ENCODE measurements at regions not wholly inside any gene's neighbourhood (a gene's known extent, or its start where the extent isn't known, plus 50 kb on each side); places are given as distances from the start of the nearest gene placed in this dataset.

DNA sequence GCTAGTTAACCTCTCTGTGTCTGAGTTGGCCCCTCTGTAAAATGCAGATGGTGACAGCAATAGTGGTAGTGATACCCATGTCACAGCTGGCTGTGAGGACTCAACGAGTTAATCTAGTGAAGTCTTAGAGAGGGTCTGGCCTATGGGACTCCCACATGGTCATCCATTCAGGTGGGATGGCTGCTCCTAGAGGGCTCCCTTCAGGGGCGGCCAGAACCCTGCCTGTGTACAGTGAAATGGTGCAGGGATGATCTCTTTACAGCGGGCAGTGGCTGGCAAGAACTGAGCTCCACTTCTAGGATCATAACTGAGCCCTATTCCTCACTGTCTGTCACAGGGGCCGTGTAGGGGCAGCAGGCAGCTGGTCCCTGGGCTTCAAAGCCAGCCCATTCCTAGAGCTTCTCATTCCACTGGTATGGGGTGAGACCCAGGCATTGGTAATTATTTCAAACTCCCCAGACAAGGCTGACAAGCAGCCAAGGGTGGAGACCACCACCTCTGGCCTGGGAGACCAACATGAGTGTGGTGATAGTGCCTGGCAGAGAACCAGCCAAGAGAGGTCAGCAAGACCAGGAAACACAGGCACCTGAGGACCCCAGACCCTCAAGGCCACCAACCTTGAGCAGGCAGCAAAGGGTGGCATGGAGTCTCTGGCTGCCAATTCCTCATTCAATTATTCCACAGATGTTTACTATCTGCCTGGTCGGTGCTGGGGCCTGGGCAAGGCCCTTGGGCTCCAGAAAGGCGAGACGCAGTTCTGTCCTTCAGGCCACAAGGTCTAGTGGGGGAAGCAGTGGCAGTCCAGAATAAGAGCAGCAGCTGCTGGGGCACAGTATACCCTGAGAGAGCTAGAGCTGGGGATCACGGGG is 103.4 kb downstream of the MRPL14 start:
- TF ChIP-seq, protein P1, sequence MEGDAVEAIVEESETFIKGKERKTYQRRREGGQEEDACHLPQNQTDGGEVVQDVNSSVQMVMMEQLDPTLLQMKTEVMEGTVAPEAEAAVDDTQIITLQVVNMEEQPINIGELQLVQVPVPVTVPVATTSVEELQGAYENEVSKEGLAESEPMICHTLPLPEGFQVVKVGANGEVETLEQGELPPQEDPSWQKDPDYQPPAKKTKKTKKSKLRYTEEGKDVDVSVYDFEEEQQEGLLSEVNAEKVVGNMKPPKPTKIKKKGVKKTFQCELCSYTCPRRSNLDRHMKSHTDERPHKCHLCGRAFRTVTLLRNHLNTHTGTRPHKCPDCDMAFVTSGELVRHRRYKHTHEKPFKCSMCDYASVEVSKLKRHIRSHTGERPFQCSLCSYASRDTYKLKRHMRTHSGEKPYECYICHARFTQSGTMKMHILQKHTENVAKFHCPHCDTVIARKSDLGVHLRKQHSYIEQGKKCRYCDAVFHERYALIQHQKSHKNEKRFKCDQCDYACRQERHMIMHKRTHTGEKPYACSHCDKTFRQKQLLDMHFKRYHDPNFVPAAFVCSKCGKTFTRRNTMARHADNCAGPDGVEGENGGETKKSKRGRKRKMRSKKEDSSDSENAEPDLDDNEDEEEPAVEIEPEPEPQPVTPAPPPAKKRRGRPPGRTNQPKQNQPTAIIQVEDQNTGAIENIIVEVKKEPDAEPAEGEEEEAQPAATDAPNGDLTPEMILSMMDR (IDR thresholded peaks at IDR 0.05; ENCODE audit: extremely low read depth in 1 of 2, insufficient read depth in 1 of 2, low read depth in 1 of 2, low read length in 2 of 2) = no peak
- TF ChIP-seq FOS (IDR thresholded peaks at IDR 0.05; ENCODE audit: borderline replicate concordance, insufficient read depth, low read length) (no peak), POLR2A (IDR thresholded peaks at IDR 0.05; ENCODE audit: low read depth, low read length) (no peak), POLR2AphosphoS5 (IDR thresholded peaks at IDR 0.05; ENCODE audit: insufficient read depth, low read depth, low read length) (no peak), EZH2 (IDR thresholded peaks at IDR 0.05; ENCODE audit: borderline replicate concordance, low read depth, low read length, severe bottlenecking) (no peak)

All from endothelial cell of umbilical vein (primary cell).